ENCODE measurements at regions not wholly inside any gene's neighbourhood (a gene's known extent, or its start where the extent isn't known, plus 50 kb on each side); places are given as distances from the start of the nearest gene placed in this dataset.

- H3K4me3 ChIP-seq, result no peak overlapping the region
- no peaks in the 10 kb centered on the region for H3K27me3 ChIP-seq
- H3K27ac ChIP-seq, result no peak overlapping the region
- TF ChIP-seq, protein P1, sequence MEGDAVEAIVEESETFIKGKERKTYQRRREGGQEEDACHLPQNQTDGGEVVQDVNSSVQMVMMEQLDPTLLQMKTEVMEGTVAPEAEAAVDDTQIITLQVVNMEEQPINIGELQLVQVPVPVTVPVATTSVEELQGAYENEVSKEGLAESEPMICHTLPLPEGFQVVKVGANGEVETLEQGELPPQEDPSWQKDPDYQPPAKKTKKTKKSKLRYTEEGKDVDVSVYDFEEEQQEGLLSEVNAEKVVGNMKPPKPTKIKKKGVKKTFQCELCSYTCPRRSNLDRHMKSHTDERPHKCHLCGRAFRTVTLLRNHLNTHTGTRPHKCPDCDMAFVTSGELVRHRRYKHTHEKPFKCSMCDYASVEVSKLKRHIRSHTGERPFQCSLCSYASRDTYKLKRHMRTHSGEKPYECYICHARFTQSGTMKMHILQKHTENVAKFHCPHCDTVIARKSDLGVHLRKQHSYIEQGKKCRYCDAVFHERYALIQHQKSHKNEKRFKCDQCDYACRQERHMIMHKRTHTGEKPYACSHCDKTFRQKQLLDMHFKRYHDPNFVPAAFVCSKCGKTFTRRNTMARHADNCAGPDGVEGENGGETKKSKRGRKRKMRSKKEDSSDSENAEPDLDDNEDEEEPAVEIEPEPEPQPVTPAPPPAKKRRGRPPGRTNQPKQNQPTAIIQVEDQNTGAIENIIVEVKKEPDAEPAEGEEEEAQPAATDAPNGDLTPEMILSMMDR (IDR thresholded peaks at IDR 0.05), result no peak
- no peak for TF ChIP-seq POLR2A (IDR thresholded peaks at IDR 0.05)
- no peaks in the 10 kb centered on the region for H3K9me3 ChIP-seq
- peaks cover 0 to 3% of the 10 kb centered on the region in 2 donors for H3K4me1 ChIP-seq
- intact Hi-C loops (cut with DNase I; ENCODE audit: low total_unique reads), result no loop called here
- no peaks in the 10 kb centered on the region for H3K36me3 ChIP-seq
- DNase-seq, result no peak
Measured at GRCh38 chr15:36502509-36502908, 76.9 kb upstream of the CDIN1 start.

DNA sequence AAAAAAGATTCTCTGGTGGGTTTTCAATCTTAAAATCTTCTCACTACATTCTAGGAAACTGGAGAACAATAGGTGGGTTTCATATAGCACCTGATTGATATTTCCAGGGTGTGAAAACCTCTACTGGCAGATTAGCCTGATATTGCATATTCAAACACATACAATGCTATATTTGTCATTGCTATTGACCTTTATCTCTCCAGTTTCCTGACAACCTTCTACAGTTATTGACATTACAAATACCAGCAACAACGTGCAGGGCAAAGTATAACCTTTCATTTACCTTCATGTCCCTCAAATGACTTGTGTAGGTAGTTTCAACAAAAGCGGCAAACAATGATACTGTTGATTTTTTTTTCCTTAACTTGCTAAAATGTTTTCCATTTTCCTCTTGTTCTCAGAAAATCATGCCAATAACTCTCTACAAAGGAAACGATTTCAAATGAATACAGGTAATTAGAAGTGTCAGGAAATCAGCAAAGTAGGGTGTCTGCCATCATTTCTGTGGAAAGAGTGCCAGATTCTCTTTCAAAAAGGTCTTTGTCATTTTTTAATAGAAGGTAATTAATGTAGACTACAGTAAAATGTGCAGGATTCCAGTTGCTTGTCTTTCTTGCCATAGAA, 72.6 kb upstream of the CDIN1 start:
- no peak overlapping the region for H3K4me3 ChIP-seq
- H3K4me1 ChIP-seq, result no peaks in the 10 kb centered on the region
- no peaks in the 10 kb centered on the region for H3K36me3 ChIP-seq
- H3K9me3 ChIP-seq, result no peaks in the 10 kb centered on the region
- intact Hi-C loops (cut with DNase I; ENCODE audit: low total_unique reads), result no loop called here
- no peaks in the 10 kb centered on the region for H3K27me3 ChIP-seq
- DNase-seq, result no peak
- TF ChIP-seq, protein P1 (IDR thresholded peaks at IDR 0.05), result no peak
- no peak for TF ChIP-seq POLR2A (IDR thresholded peaks at IDR 0.05)
- H3K27ac ChIP-seq, result no peak overlapping the region

GRCh38 chr15:36507458-36507857, 72.0 kb upstream of the CDIN1 start:
- Histone ChIP-seq H3K4me3 (no peak overlapping the region), H3K36me3 (no peaks in the 10 kb centered on the region), H3K27me3 (no peaks in the 10 kb centered on the region), H3K27ac (no peak overlapping the region), H3K4me1 (no peaks in the 10 kb centered on the region), H3K9me3 (no peaks in the 10 kb centered on the region)
- intact Hi-C loops (cut with DNase I; ENCODE audit: low total_unique reads), result no loop called here
- TF ChIP-seq, protein P1 (IDR thresholded peaks at IDR 0.05), result no peak
- no peak for TF ChIP-seq POLR2A (IDR thresholded peaks at IDR 0.05)
- DNase-seq, result no peak

GRCh38 chr15:36511594-36511993, 67.8 kb upstream of the CDIN1 start:
- H3K36me3 ChIP-seq, result no peaks in the 10 kb centered on the region
- no peak for DNase-seq
- H3K27ac ChIP-seq, result no peak overlapping the region
- no peak for TF ChIP-seq POLR2A (IDR thresholded peaks at IDR 0.05)
- TF ChIP-seq, protein P1 (IDR thresholded peaks at IDR 0.05), result no peak
- no peak overlapping the region for H3K4me3 ChIP-seq
- H3K27me3 ChIP-seq, result no peaks in the 10 kb centered on the region
- intact Hi-C loops (cut with DNase I; ENCODE audit: low total_unique reads), result no loop called here
- H3K9me3 ChIP-seq, result no peaks in the 10 kb centered on the region
- H3K4me1 ChIP-seq, result no peaks in the 10 kb centered on the region

DNA sequence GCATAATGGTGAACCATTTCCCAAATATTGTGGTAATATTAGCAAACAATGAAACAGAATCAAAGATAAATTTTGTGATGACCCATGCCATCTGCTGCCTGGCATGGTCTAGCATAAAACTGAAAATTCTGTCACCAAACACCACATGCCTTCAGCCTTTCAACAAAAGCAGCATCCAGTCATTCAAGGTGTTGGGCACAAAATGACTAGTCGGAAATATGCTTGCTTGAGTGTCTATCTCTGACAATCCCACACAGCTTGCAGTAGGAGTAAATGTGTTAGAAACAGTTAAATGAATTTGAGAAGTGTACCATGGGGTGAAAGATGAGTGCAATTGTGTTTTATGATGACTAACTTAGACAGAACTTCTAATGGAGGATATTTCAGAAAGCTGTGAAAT, 61.7 kb upstream of the CDIN1 start:
- TF ChIP-seq, protein P1 (IDR thresholded peaks at IDR 0.05), result no peak
- TF ChIP-seq POLR2A (IDR thresholded peaks at IDR 0.05), result no peak
- intact Hi-C loops (cut with DNase I; ENCODE audit: low total_unique reads), result no loop called here
- no peak for DNase-seq
- Histone ChIP-seq H3K27ac (no peak overlapping the region), H3K27me3 (no peaks in the 10 kb centered on the region), H3K4me1 (no peaks in the 10 kb centered on the region), H3K9me3 (no peaks in the 10 kb centered on the region), H3K36me3 (no peaks in the 10 kb centered on the region), H3K4me3 (no peak overlapping the region)
